AG04450 (cell line): ENCODE measurements at regions not wholly inside any gene's neighbourhood (a gene's known extent, or its start where the extent isn't known, plus 50 kb on each side); places are given as distances from the start of the nearest gene placed in this dataset.

Experiments
- CTCF ChIA-PET: fragments of 300-600, 350-600 bp; formaldehyde crosslinking; extraction: SDS; loops from one replicate; lab custom pipeline; 2022; ENCODE audit warnings: antibody characterized with exemption, inconsistent platforms; lab: Charles Lee
- POLR2A ChIA-PET: fragments of 350-600 bp; formaldehyde crosslinking; extraction: SDS; loops from one replicate; lab custom pipeline; 2021; ENCODE audit warnings: antibody characterized with exemption, inconsistent platforms; lab: Yijun Ruan, JAX
- DNase-seq: peaks from one replicate; pipeline ENCODE4 v3.0.0-alpha.2; 2011; ENCODE audit warnings: low read depth, low spot score
- H3K27ac ChIP-seq: one replicate; pipeline ENCODE4 v1.5.1; 2012; ENCODE audit warnings: low read depth, low read length, control low read depth
- H3K27me3 ChIP-seq: one replicate; pipeline ENCODE4 v1.6.0; 2012; ENCODE audit warnings: low read length; ENCODE audit not compliant: control insufficient read depth, insufficient read depth
- H3K4me3 ChIP-seq: 2 replicates; pipeline ENCODE4 v1.5.1; 2011; ENCODE audit warnings: mild to moderate bottlenecking, low read depth, low read length, control low read depth
- H3K9me3 ChIP-seq: 2 replicates; pipeline ENCODE4 v1.5.1; 2012; ENCODE audit warnings: low read length; ENCODE audit not compliant: control insufficient read depth, insufficient read depth
- TF ChIP-seq, protein P1 (sequence below): IDR thresholded peaks from 2 replicates; pipeline ENCODE4 v1.5.1; 2011; ENCODE audit warnings: low read depth, low read length, control low read depth, inconsistent platforms

DNA sequence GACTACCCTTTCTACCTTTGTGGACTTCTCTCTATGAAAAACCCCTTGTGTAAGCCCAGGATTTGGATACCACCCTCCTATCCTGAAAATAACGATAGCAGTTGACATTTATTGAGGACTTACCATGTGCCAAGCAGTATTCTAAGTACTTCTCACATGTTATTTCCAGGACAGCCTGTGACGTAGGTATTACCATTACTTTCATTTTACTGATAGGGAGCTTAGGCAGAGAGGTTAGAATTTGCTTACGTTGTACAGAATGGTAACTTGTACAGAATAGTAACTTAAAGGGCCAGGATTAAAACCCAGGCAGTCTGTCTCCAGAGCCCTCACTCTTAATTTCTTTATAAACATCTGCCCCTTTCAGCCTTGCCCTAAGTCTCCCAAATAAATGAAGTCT is 138.3 kb downstream of the NTMT2 start:
- TF ChIP-seq, protein P1, sequence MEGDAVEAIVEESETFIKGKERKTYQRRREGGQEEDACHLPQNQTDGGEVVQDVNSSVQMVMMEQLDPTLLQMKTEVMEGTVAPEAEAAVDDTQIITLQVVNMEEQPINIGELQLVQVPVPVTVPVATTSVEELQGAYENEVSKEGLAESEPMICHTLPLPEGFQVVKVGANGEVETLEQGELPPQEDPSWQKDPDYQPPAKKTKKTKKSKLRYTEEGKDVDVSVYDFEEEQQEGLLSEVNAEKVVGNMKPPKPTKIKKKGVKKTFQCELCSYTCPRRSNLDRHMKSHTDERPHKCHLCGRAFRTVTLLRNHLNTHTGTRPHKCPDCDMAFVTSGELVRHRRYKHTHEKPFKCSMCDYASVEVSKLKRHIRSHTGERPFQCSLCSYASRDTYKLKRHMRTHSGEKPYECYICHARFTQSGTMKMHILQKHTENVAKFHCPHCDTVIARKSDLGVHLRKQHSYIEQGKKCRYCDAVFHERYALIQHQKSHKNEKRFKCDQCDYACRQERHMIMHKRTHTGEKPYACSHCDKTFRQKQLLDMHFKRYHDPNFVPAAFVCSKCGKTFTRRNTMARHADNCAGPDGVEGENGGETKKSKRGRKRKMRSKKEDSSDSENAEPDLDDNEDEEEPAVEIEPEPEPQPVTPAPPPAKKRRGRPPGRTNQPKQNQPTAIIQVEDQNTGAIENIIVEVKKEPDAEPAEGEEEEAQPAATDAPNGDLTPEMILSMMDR = no peak
- no peak overlapping the region for H3K27ac ChIP-seq
- no peaks in the 10 kb centered on the region for H3K27me3 ChIP-seq
- CTCF ChIA-PET = no interaction called here
- H3K9me3 ChIP-seq = no peaks in the 10 kb centered on the region
- POLR2A ChIA-PET = no interaction called here
- H3K4me3 ChIP-seq = no peak overlapping the region
- no peak for DNase-seq

DNA sequence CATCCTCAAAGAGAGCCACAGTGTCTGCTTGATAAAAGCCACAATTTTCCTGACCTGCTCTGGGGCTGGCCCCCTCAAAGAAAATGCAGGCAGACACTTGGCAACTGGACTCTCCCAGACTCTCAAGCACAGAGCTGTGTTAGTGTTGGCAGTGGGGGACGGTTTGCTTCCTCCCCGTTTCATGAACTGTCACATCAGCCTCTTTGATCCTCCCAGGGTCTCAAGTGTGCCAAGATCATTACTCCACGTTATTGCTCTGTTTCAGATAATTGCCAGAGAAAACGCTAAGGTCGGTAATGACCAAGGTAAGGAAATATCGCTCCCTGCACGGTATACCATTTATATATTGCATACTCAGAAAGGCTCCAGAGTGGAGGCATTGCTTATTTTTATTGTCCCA is 138.8 kb downstream of the NTMT2 start:
- TF ChIP-seq, protein P1 = no peak
- H3K9me3 ChIP-seq = no peaks in the 10 kb centered on the region
- no peak for DNase-seq
- no peaks in the 10 kb centered on the region for H3K27me3 ChIP-seq
- no peak overlapping the region for H3K4me3 ChIP-seq
- POLR2A ChIA-PET = no interaction called here
- H3K27ac ChIP-seq = no peak overlapping the region
- CTCF ChIA-PET = no interaction called here

DNA sequence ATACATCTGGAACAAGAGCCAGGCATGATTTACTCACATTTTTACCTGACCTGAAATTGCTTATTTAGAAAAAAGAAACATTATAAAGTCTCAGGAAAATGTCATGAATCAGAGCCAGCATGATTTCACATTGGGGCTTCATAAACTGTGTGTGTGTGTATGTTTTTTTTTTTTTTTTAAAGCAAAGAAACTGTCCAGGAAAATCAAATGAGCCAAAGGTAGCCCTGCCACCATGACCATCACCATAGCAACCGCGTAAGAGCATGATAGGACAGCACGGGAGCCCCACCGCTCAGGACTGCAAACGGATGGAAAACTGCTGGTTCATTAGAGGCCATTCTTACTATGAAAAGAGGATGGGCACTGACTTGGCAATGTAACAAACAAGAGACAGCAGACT is 139.2 kb downstream of the NTMT2 start:
- H3K27me3 ChIP-seq = no peaks in the 10 kb centered on the region
- H3K27ac ChIP-seq = no peak overlapping the region
- H3K9me3 ChIP-seq = no peaks in the 10 kb centered on the region
- no peak for DNase-seq
- no peak overlapping the region for H3K4me3 ChIP-seq
- ChIA-PET CTCF (no interaction called here), POLR2A (no interaction called here)
- TF ChIP-seq, protein P1 = no peak

DNA sequence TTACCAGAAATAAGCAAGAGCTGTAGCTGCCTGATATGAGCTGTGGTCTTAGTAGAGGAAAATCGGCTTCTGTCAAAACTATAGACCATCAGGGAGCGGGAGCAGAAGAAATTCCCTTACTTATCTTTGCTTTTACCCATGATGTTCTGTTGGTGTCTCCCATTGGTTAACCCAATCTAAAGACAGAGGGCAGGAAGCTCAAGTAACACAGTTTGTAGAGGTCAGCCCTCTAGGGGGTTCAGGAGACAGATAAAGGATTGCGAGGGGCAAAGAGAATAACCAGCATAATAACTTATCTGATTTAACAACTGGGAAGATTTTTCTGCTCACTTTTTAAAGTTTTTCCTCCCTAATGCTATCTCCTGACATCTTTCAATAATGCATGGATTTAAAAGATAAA is 142.4 kb downstream of the NTMT2 start:
- Histone ChIP-seq H3K27me3 (no peaks in the 10 kb centered on the region), H3K4me3 (no peak overlapping the region), H3K9me3 (no peaks in the 10 kb centered on the region), H3K27ac (no peak overlapping the region)
- no peak for DNase-seq
- ChIA-PET POLR2A (no interaction called here), CTCF (interaction anchor here (0.6 to 1.1 kb wide), 2 partner anchors 86 to 477 kb away, joined by 3 to 6 read pairs; no protein-coding TSS in a partner anchor)
- TF ChIP-seq, protein P1 = no peak

DNA sequence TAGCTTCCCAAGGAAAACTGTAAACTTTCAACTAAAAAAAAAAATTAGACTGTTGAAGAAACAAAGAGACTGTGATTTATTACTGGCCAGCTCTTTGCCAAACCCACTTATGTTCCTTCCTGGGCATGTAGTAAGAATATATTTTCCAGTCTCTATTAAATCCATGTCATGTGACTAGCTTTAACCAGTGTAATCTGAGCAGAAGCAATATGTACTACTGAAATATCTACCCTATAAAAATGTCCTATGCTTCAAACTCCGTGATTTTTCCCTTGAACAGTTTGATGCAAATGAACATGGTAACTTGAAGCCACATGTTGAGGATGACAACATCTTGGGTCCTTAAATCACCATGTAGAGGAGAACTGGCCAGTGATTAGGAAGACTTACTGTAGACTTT is 144.5 kb downstream of the NTMT2 start:
- no peaks in the 10 kb centered on the region for H3K27me3 ChIP-seq
- no peak for DNase-seq
- no peak overlapping the region for H3K27ac ChIP-seq
- TF ChIP-seq, protein P1 = no peak
- ChIA-PET CTCF (no interaction called here), POLR2A (no interaction called here)
- H3K4me3 ChIP-seq = no peak overlapping the region
- H3K9me3 ChIP-seq = no peaks in the 10 kb centered on the region
